Neural cell (in vitro differentiated cells): ENCODE measurements at regions not wholly inside any gene's neighbourhood (a gene's known extent, or its start where the extent isn't known, plus 50 kb on each side); places are given as distances from the start of the nearest gene placed in this dataset.

Experiments
- CTCF ChIP-seq: fragments of 450-650 bp; IDR thresholded peaks from 2 replicates; pipeline ENCODE4 v1.5.1; 2014; ENCODE audit warnings: antibody characterized with exemption, mild to moderate bottlenecking, moderate library complexity; ENCODE audit not compliant: poor library complexity, severe bottlenecking
- EP300 ChIP-seq: fragments of 450-650 bp; conservative IDR thresholded peaks from 2 replicates; pipeline ENCODE4 v1.6.1; 2014; ENCODE audit warnings: antibody characterized with exemption, mild to moderate bottlenecking, moderate library complexity; ENCODE audit not compliant: poor library complexity, severe bottlenecking
- EZH2 ChIP-seq: fragments of 200-600, 300-800 bp; shearing (Covaris generic), sonication (generic); IDR thresholded peaks from 2 replicates; pipeline ENCODE4 v1.6.1; 2014; ENCODE audit warnings: antibody characterized with exemption, low read length, borderline replicate concordance, mild to moderate bottlenecking; ENCODE audit not compliant: insufficient read depth, poor library complexity, severe bottlenecking
- POLR2AphosphoS5 ChIP-seq: IDR thresholded peaks from 2 replicates; pipeline ENCODE4 v1.6.1; 2012
- RAD21 ChIP-seq: fragments of 450-650 bp; conservative IDR thresholded peaks from 2 replicates; pipeline ENCODE4 v1.6.1; 2014; ENCODE audit warnings: antibody characterized with exemption, mild to moderate bottlenecking, moderate library complexity
- REST ChIP-seq: IDR thresholded peaks from 2 replicates; pipeline ENCODE4 v1.6.1; 2012; ENCODE audit warnings: borderline replicate concordance
- SMC3 ChIP-seq: fragments of 450-650 bp; conservative IDR thresholded peaks from 2 replicates; pipeline ENCODE4 v1.6.1; 2014; ENCODE audit warnings: antibody characterized with exemption, mild to moderate bottlenecking, moderate library complexity; ENCODE audit not compliant: poor library complexity
- TAF1 ChIP-seq: IDR thresholded peaks from 2 replicates; pipeline ENCODE4 v1.6.1; 2012; ENCODE audit warnings: low read depth

GRCh38 chr9:78468231-78468630, 171.3 kb downstream of the PSAT1 start:
- TF ChIP-seq CTCF: no peak
- TF ChIP-seq REST: no peak
- TF ChIP-seq EP300: no peak
- no peak for TF ChIP-seq SMC3
- no peak for TF ChIP-seq TAF1
- TF ChIP-seq POLR2AphosphoS5: no peak
- no peak for TF ChIP-seq RAD21
- no peak for TF ChIP-seq EZH2
